ENCODE measurements at regions not wholly inside any gene's neighbourhood (a gene's known extent, or its start where the extent isn't known, plus 50 kb on each side); places are given as distances from the start of the nearest gene placed in this dataset.

DNA sequence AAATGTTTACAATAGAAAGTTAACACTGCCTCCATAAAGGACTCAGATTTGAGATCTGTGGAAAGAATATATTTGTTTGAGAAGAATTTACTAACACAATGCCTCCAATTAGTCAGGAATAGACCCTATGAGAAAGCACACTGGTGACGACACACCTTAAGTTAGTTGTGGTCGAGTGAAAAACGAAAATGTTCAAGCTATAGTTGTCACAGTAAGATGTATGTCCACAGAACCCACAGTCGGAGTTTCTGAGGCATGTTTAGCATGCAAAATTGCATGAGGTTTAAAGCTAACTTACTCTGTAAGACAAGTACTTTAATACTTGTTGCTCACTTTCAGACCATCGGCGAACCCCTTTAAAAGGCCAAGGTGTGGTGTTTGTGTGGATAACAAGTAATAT lies 69.9 kb upstream of the SIPA1L2 start:
- Histone ChIP-seq H3K4me1 (ENCODE audit: insufficient read depth, low read length) (no peaks in the 10 kb centered on the region), H3K36me3 (ENCODE audit: insufficient read depth, low read length) (no peaks in the 10 kb centered on the region), H3K27ac (ENCODE audit: low read depth in 1 of 2, low read length in 2 of 2) (no peak overlapping the region), H3K27me3 (ENCODE audit: control insufficient read depth in 1 of 2, insufficient read depth in 2 of 2, low read length in 2 of 2) (no peaks in the 10 kb centered on the region), H3K9me3 (ENCODE audit: control insufficient read depth in 1 of 2, insufficient read depth in 1 of 2, low read length in 2 of 2) (no peaks in the 10 kb centered on the region), H3K4me3 (ENCODE audit: low read length) (no peak overlapping the region)
- Mint-ChIP-seq H3K27ac (no peak overlapping the region), H3K36me3 (ENCODE audit: low read depth) (no peaks in the 10 kb centered on the region), H3K9me3 (no peaks in the 10 kb centered on the region), H3K4me3 (no peak overlapping the region), H3K4me1 (ENCODE audit: low read depth) (no peaks in the 10 kb centered on the region), H3K27me3 (no peaks in the 10 kb centered on the region)
- no peak for TF ChIP-seq CTCF (IDR thresholded peaks at IDR 0.05)
- CTCF ChIA-PET = no interaction called here
- DNase-seq (no peak), ATAC-seq (ENCODE audit: poor library complexity) (no peak)
- intact Hi-C loops (cut with DNase I, micrococcal nuclease) = no loop called here
- POLR2A ChIA-PET = no interaction called here

GRCh38 chr1:232702911-232703310 lies 73.0 kb upstream of the SIPA1L2 start:
- no peaks in the 10 kb centered on the region for H3K27me3 ChIP-seq (ENCODE audit: control insufficient read depth in 1 of 2, insufficient read depth in 2 of 2, low read length in 2 of 2)
- no peak for ATAC-seq (ENCODE audit: poor library complexity)
- no peak overlapping the region for H3K27ac Mint-ChIP-seq
- CTCF ChIA-PET = no interaction called here
- intact Hi-C loops (cut with DNase I, micrococcal nuclease) = no loop called here
- no peak overlapping the region for H3K4me3 ChIP-seq (ENCODE audit: low read length)
- H3K9me3 ChIP-seq (ENCODE audit: control insufficient read depth in 1 of 2, insufficient read depth in 1 of 2, low read length in 2 of 2) = no peaks in the 10 kb centered on the region
- H3K36me3 ChIP-seq (ENCODE audit: insufficient read depth, low read length) = no peaks in the 10 kb centered on the region
- TF ChIP-seq CTCF (IDR thresholded peaks at IDR 0.05) = no peak
- no peaks in the 10 kb centered on the region for H3K4me1 Mint-ChIP-seq (ENCODE audit: low read depth)
- no peak for DNase-seq
- H3K27ac ChIP-seq (ENCODE audit: low read depth in 1 of 2, low read length in 2 of 2) = no peak overlapping the region
- no peaks in the 10 kb centered on the region for H3K9me3 Mint-ChIP-seq
- H3K4me3 Mint-ChIP-seq = no peak overlapping the region
- no peaks in the 10 kb centered on the region for H3K27me3 Mint-ChIP-seq
- no peaks in the 10 kb centered on the region for H3K36me3 Mint-ChIP-seq (ENCODE audit: low read depth)
- no peaks in the 10 kb centered on the region for H3K4me1 ChIP-seq (ENCODE audit: insufficient read depth, low read length)
- POLR2A ChIA-PET = no interaction called here

GRCh38 chr1:232704256-232704655 lies 74.3 kb upstream of the SIPA1L2 start:
- H3K36me3 Mint-ChIP-seq (ENCODE audit: low read depth) = no peaks in the 10 kb centered on the region
- no peak overlapping the region for H3K27ac ChIP-seq (ENCODE audit: low read depth in 1 of 2, low read length in 2 of 2)
- no peaks in the 10 kb centered on the region for H3K4me1 Mint-ChIP-seq (ENCODE audit: low read depth)

More at GRCh38 chr1:232704256-232704655, 74.3 kb upstream of the SIPA1L2 start:
- no peaks in the 10 kb centered on the region for H3K4me1 ChIP-seq (ENCODE audit: insufficient read depth, low read length)
- no peak for ATAC-seq (ENCODE audit: poor library complexity)
- no peak for DNase-seq
- H3K27me3 ChIP-seq (ENCODE audit: control insufficient read depth in 1 of 2, insufficient read depth in 2 of 2, low read length in 2 of 2) = no peaks in the 10 kb centered on the region
- H3K36me3 ChIP-seq (ENCODE audit: insufficient read depth, low read length) = no peaks in the 10 kb centered on the region
- ChIA-PET POLR2A (no interaction called here), CTCF (no interaction called here)
- TF ChIP-seq CTCF (IDR thresholded peaks at IDR 0.05) = no peak
- Mint-ChIP-seq H3K9me3 (no peaks in the 10 kb centered on the region), H3K4me3 (no peak overlapping the region), H3K27me3 (no peaks in the 10 kb centered on the region), H3K27ac (no peak overlapping the region)
- no peak overlapping the region for H3K4me3 ChIP-seq (ENCODE audit: low read length)
- intact Hi-C loops (cut with DNase I, micrococcal nuclease) = no loop called here
- no peaks in the 10 kb centered on the region for H3K9me3 ChIP-seq (ENCODE audit: control insufficient read depth in 1 of 2, insufficient read depth in 1 of 2, low read length in 2 of 2)
